SK-N-MC (cell line): ENCODE measurements at regions not wholly inside any gene's neighbourhood (a gene's known extent, or its start where the extent isn't known, plus 50 kb on each side); places are given as distances from the start of the nearest gene placed in this dataset.

Experiments
- DNase-seq: peaks from one replicate; pipeline ENCODE4 v3.0.0-alpha.2; 2011; ENCODE audit warnings: low read depth, low spot score
- H3K27ac ChIP-seq: fragments of 200-600 bp; sonication (generic); 2 replicates; pipeline ENCODE4 v1.5.1; 2016; ENCODE audit warnings: mixed run types
- H3K36me3 ChIP-seq: fragments of 200-600 bp; sonication (generic); 2 replicates; pipeline ENCODE4 v1.6.1; 2017; ENCODE audit warnings: antibody characterized with exemption, low read length, mixed read lengths; ENCODE audit not compliant: insufficient read depth
- H3K4me3 ChIP-seq: fragments of 200-600 bp; sonication (generic); 2 replicates; pipeline ENCODE4 v1.5.1; 2016
- H3K9ac ChIP-seq: fragments of 200-600 bp; sonication (generic); 2 replicates; pipeline ENCODE4 v1.8.0; 2017; ENCODE audit warnings: mixed run types, mixed read lengths; ENCODE audit not compliant: insufficient read length
- H3K9me3 ChIP-seq: fragments of 200-600 bp; sonication (generic); 2 replicates; pipeline ENCODE4 v1.6.1; 2017; ENCODE audit warnings: low read depth, mild to moderate bottlenecking, antibody characterized with exemption, low read length, moderate library complexity, mixed read lengths
- EZH2 ChIP-seq: fragments of 200-600 bp; sonication (generic); IDR thresholded peaks from one replicate; pipeline ENCODE4 v1.6.1; 2017; ENCODE audit warnings: antibody characterized with exemption
- FOXP2 ChIP-seq: optimal IDR thresholded peaks from 2 replicates; pipeline ENCODE3; 2011; ENCODE audit warnings: mild to moderate bottlenecking, moderate library complexity; ENCODE audit not compliant: insufficient read depth; ENCODE audit errors: extremely low read length, control extremely low read depth
- POLR2AphosphoS5 ChIP-seq: IDR thresholded peaks from 2 replicates; pipeline ENCODE4 v1.6.1; 2012; ENCODE audit warnings: mild to moderate bottlenecking, low read depth, low read length, borderline replicate concordance

DNA sequence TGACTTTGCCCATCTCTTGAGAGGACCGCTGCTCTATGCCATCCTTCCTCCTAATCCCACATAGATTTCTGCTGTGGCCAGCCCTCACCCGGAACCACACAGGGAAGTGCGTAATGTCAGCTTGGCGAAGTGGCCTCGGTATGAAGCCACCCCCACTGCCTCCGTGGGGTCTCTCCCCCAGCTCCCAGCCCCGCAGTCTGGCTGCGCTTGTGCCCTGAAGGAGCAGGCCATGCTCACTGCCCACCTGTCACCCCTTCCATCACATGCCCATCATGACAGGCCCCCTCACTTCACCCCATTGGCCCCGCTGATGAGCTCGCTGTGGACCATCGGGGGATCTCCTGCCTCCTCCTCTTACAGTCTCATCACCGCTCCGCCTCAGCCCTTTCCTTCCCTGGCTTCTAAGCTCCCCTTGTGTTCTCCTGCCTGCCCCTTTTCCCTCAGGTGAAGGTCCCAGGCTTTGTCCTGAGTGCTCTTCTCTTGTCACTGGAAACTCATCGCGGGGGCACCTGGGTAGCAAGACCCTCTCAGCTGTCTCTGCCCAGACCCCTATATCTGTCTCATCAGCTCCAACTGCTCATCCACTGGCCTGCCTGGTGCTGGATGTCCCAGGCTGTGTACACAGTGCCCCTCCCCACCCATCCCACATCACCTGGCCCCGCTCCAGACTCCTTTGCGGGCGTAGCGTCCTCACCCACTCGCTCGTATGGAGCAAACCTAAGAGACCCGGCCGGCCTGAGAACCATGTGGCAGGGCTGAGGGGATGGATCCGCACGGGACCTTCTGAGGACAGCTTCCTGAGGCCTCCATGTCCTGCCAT lies 81.7 kb downstream of the GLI2 start:
- Histone ChIP-seq H3K36me3 (no peaks in the 10 kb centered on the region), H3K9me3 (no peaks in the 10 kb centered on the region), H3K4me3 (no peak overlapping the region), H3K9ac (no peak overlapping the region), H3K27ac (no peak overlapping the region)
- TF ChIP-seq POLR2AphosphoS5 (no peak), FOXP2 (no peak), EZH2 (no peak)
- DNase-seq, result no peak

DNA sequence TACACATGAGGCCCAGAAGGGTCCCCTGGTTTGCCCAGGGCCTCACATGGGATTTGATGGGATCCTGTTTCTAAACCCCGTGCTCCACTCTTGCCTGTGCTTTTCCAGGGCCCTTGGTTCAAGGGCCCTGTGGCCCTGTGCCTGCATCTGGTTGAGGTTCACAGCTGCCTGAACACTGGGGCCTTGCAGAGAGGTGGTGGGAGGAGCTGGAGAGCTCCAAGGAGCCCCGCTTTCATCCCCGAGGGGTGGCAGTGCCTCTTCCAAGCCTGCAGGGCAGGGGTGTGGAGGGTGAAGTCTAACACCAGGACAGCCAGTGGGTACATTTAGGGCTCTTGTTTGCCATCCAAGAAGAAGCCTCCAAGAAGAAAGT lies 82.3 kb downstream of the GLI2 start:
- TF ChIP-seq FOXP2, result no peak
- TF ChIP-seq EZH2, result no peak
- TF ChIP-seq POLR2AphosphoS5, result no peak

DNA sequence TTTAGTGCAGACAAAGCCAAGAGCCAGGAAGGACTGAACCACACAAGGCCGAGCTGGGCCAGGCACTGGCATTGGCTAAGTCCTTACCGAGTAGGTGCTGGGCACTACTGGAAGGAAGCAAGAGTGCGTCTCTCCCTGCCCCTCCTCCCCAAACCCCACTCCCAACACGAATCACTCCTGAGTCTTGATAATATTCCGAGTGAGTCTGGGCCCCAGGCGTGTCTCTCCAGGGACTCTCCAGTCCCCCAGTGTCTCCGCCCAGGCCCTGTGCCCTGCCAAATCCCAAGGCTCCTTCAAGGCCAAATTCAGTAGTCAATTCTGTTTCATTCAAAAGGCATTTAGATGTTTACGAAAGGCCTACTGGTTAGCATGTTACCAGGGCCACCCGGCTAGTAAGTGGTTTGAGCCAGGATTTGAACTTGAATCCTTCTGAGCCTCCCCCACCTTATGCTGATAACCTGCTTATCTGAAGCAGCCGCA lies 82.8 kb downstream of the GLI2 start:
- TF ChIP-seq POLR2AphosphoS5, result no peak
- no peak for TF ChIP-seq FOXP2
- no peak for TF ChIP-seq EZH2
- H3K9me3 ChIP-seq, result no peaks in the 10 kb centered on the region
- H3K4me3 ChIP-seq, result 0 out of 2 replicates have a peak overlapping the region, but pooled peaks have one; percentile 30
- H3K36me3 ChIP-seq, result no peaks in the 10 kb centered on the region
- H3K9ac ChIP-seq, result no peak overlapping the region
- DNase-seq, result no peak
- peak overlapping the region; percentile 74 for H3K27ac ChIP-seq

More for the DNA sequence above, 82.3 kb downstream of the GLI2 start:
- no peak overlapping the region for H3K4me3 ChIP-seq
- peak overlapping the region; percentile 74; the same call in 1 of the 2 replicates for H3K27ac ChIP-seq
- no peak for DNase-seq
- H3K36me3 ChIP-seq, result no peaks in the 10 kb centered on the region
- no peaks in the 10 kb centered on the region for H3K9me3 ChIP-seq
- H3K9ac ChIP-seq, result no peak overlapping the region

DNA sequence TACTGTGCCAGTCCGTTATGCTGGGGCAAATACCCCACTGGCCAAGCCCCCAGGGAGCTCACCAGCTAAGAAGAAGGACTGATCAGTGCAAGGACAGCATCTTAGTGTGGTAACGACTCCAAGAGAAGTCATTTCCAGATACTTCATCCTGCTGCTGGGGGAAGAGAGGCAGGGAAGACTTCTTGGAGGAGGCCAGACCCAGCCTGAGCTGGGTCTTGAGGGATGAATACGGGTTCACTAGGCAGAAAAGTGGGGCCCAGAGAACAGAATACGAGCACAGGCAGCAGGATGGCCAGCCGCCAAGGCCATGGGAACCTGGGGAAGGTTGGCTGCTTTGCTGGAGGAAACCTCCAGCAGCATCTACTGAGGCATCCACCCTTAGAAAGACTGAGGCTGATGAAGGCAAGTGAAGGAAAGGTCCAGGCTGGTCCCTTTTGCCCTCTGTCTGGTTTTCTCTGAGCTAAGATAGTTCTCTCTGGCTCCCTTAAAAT lies 84.1 kb downstream of the GLI2 start:
- Histone ChIP-seq H3K36me3 (no peaks in the 10 kb centered on the region), H3K27ac (peak overlapping the region; percentile 93), H3K9me3 (no peaks in the 10 kb centered on the region), H3K9ac (peak overlapping the region; percentile 2), H3K4me3 (peak overlapping the region; percentile 68)
- TF ChIP-seq EZH2 (no peak), FOXP2 (no peak), POLR2AphosphoS5 (no peak)
- no peak for DNase-seq

DNA sequence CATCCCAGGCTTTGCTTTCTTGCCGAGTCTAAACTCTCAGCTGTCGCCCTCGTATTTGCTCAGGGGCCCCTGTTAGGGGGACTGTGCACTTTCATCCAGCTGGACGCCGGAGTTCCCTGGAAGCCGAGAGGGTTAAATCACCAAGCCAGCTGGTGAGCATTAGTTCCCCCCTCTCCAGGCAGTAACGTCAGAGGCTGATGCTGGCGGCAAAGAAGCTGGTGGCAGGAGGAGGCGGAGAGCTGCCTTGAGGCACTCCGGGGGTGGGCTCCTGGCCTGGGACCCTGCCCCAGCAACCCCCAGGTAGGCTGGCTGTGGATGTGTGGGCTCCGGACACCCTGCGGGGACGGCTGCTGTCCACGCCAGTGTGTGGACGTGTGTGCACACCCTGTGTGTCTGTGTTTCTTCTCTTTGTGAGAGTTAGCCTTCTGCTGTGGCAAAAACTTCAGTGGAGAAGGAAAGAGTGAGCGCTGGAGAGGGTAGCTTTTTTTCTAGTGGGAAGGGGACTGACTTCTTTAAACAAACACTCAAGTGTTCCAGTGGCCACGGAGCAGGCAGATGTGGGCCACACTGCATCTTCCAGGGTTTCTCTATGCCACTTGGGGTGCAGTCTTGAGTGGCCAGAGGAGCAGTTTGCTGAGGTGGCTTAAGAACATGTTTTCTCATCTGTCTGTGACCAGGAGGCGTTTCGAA lies 84.7 kb downstream of the GLI2 start:
- Histone ChIP-seq H3K36me3 (no peaks in the 10 kb centered on the region), H3K4me3 (peak overlapping the region; percentile 68), H3K9ac (peak overlapping the region; percentile 56), H3K27ac (peak overlapping the region; percentile 93), H3K9me3 (no peaks in the 10 kb centered on the region)
- DNase-seq, result no peak
- TF ChIP-seq POLR2AphosphoS5 (no peak; the same call in 1 of the 2 replicates), FOXP2 (no peak), EZH2 (no peak)

DNA sequence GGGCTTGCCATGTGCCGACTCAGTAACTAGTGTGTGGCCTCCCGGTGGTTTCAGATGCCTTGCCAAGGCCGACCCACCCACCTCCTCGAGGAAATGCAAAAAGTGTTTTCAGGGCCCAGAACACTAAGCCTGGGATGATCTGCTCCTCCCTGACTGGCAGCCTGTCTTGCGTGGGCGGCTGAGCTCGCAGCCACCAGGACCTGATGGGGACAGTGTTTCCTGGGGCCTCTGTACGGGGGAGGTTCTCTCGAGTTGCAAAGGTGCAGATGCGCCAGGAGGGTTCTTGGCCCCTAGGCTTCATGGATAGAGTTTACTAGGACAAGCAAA lies 85.2 kb downstream of the GLI2 start:
- DNase-seq, result no peak
- Histone ChIP-seq H3K4me3 (peak overlapping the region; percentile 68), H3K27ac (peak overlapping the region; percentile 93), H3K9me3 (no peaks in the 10 kb centered on the region), H3K9ac (peak overlapping the region; percentile 41), H3K36me3 (no peaks in the 10 kb centered on the region)
- no peak for TF ChIP-seq FOXP2
- TF ChIP-seq EZH2, result no peak

DNA sequence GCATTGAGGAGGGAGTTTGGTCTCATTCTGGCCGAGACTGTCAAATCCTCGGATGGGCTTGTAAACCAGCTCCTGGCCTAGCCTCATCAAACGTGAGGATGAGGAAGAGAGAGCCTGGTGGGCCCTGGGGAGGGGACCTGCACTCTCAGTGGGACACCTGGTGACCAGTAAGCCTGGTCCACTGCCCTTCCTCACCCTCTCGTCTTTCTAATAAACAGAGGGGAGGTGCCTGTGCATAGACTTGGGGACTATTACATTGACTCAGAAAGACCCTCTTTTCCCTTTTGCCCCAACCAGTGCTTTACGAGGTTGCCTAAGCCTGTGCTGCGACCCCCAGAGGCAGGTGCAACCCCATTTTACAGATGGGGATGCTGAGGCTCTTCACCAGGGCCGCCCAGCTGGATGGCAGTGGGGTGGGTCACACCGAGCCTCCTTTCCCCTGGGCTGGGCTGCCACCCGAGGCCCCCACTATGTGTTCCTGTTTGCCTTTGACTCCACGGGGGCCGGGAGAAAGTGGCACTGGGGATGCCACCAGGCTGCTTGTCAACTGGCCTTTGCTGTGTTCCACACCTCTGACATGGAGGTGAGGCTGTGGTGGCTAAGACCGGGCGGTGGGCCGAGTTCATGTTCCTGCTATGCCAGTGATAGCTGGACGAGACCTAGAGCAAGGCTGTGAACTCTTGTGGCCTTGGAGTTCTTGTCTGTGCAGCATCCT lies 85.9 kb downstream of the GLI2 start:
- no peak for DNase-seq
- no peak for TF ChIP-seq FOXP2
- no peak for TF ChIP-seq EZH2
- no peak for TF ChIP-seq POLR2AphosphoS5
- H3K27ac ChIP-seq, result peak overlapping the region; percentile 93; the same call in 1 of the 2 replicates
- H3K9ac ChIP-seq, result no peak overlapping the region
- no peaks in the 10 kb centered on the region for H3K36me3 ChIP-seq
- no peaks in the 10 kb centered on the region for H3K9me3 ChIP-seq
- no peak overlapping the region; the same call in 1 of the 2 replicates for H3K4me3 ChIP-seq

DNA sequence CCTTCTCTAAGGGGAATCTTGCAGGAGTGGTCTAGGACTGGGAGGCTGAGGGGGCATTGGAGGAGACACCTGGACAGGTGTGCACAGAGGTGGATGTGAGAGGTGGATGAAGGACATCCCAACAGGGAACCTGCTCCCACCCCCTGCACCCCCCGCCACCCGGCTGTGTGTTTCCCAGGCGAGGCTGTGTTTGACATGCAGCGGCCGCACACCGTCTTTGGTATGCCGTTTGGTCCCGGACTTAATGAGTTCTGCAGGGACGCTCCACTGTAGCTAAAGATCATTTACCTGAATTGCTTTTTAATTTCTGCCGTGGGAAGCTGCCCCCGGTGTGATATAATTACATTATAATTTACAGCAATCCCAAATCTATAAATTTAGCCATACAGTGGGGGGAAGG lies 87.3 kb downstream of the GLI2 start:
- no peak for TF ChIP-seq POLR2AphosphoS5
- no peak for TF ChIP-seq FOXP2
- TF ChIP-seq EZH2, result no peak
- no peaks in the 10 kb centered on the region for H3K9me3 ChIP-seq
- H3K9ac ChIP-seq, result no peak overlapping the region
- DNase-seq, result no peak
- no peak overlapping the region for H3K27ac ChIP-seq
- H3K36me3 ChIP-seq, result no peaks in the 10 kb centered on the region
- H3K4me3 ChIP-seq, result no peak overlapping the region
